HepG2 (cell line): ENCODE measurements at regions not wholly inside any gene's neighbourhood (a gene's known extent, or its start where the extent isn't known, plus 50 kb on each side); places are given as distances from the start of the nearest gene placed in this dataset.

ENCODE experiments used
- FOXM1 ChIP-seq: sonication (generic); formaldehyde crosslinking; IDR thresholded peaks from 2 replicates; pipeline ENCODE4 v1.5.0; 2020; ENCODE audit warnings: missing genetic modification reagents
- PHF8 ChIP-seq: sonication (generic); formaldehyde crosslinking; IDR thresholded peaks from 2 replicates; pipeline ENCODE4 v1.5.0; 2020; ENCODE audit warnings: missing genetic modification reagents
- PTBP1 ChIP-seq: fragments of 200-400 bp; formaldehyde crosslinking; IDR thresholded peaks from 2 replicates; pipeline ENCODE4 v1.6.1; 2018; ENCODE audit warnings: low read length, low read depth; ENCODE audit not compliant: poor library complexity, severe bottlenecking
- TF ChIP-seq, protein P1 (sequence below): sonication (generic); formaldehyde crosslinking; IDR thresholded peaks from 2 replicates; pipeline ENCODE4 v1.8.0; 2022; ENCODE audit warnings: missing genetic modification reagents, mild to moderate bottlenecking, moderate library complexity, borderline replicate concordance

DNA sequence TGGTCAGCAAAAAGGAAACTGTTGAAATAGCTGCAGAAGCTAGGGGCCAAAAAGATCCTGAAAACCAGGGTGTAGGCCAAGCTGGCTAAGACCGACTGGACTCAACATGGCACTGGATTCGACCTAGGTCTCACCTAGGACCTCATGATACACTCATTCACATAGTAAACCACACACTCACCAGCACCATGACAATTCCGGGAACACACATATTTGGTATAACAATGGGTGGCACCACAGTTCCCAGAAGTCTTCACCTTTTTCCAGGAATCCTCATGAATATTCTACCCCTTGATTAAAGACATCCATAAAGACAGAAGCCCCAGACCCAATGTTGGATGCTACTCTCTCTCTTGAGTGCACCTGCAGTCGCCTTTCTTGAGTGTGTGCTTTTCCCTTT is 460.1 kb downstream of the TMEM114 start:
- TF ChIP-seq FOXM1 (CRISPR knock-in tag) (no peak), PHF8 (CRISPR knock-in tag) (no peak), PTBP1 (no peak)
- TF ChIP-seq, protein P1, sequence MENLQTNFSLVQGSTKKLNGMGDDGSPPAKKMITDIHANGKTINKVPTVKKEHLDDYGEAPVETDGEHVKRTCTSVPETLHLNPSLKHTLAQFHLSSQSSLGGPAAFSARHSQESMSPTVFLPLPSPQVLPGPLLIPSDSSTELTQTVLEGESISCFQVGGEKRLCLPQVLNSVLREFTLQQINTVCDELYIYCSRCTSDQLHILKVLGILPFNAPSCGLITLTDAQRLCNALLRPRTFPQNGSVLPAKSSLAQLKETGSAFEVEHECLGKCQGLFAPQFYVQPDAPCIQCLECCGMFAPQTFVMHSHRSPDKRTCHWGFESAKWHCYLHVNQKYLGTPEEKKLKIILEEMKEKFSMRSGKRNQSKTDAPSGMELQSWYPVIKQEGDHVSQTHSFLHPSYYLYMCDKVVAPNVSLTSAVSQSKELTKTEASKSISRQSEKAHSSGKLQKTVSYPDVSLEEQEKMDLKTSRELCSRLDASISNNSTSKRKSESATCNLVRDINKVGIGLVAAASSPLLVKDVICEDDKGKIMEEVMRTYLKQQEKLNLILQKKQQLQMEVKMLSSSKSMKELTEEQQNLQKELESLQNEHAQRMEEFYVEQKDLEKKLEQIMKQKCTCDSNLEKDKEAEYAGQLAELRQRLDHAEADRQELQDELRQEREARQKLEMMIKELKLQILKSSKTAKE (CRISPR knock-in tag): no peak
